Central memory CD4-positive, alpha-beta T cell (primary cell): ENCODE measurements at regions not wholly inside any gene's neighbourhood (a gene's known extent, or its start where the extent isn't known, plus 50 kb on each side); places are given as distances from the start of the nearest gene placed in this dataset.

Experiments
- DNase-seq: peaks from one replicate; pipeline ENCODE4 v3.0.0; 2022

- no peak for DNase-seq
Observed at GRCh38 chr20:12596863-12597262, 411.9 kb upstream of the SPTLC3 start.

DNA sequence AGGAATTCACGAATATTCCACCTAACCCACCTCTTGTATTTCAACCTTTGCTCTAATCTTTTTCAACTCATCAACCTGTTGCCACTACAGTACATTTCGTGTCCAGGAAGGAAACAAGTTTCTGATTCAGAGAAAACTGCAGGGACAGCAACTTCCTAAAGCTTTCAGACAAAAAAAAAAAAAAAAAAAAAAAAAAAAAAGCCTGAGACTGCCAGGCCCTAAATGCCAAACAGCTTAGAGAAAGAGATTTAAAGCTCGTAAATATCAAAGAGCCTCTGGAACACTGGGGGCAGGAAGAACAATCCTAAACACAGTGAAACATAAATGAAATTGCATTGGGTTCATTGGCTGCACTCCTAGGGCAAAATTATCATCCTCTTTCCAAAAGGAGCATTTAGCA, 411.2 kb upstream of the SPTLC3 start:
- DNase-seq: no peak

DNA sequence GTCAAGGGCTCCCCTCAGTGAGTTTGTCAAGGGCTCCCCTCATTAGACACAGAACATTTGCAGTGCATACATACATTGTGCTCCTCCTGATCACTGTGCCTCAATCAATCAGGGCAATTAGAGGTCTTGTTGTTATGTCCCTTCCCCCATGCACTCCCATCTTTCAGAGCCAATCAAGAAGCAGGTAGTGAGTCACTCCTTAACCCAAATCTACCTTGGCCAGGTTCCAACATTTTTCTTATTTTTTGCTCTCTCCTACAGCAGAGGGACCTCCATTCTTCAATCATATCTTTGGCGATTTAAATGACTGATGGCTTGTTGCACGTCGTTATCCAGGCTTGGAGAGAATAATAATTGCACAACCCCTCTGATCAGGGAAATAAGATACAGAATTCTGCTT, 409.9 kb upstream of the SPTLC3 start:
- no peak for DNase-seq

DNA sequence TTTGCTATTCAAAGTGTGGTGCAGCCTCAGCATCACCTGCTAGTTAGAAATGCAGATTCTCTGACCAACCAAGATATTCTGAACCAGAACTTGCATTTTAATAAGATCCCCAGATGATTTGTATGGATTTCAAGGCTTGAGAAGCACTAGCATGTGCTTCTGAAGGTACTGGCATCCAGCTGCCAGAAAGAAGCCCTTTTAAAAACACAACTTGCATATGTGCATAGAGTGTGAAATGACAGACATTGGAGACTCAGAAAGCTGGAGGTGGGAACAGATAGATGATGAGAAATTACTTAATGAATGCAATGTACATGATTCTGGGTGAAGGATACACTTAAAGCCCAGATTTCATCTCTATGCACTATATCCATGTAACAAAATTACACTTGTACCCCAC, 409.3 kb upstream of the SPTLC3 start:
- no peak for DNase-seq

DNA sequence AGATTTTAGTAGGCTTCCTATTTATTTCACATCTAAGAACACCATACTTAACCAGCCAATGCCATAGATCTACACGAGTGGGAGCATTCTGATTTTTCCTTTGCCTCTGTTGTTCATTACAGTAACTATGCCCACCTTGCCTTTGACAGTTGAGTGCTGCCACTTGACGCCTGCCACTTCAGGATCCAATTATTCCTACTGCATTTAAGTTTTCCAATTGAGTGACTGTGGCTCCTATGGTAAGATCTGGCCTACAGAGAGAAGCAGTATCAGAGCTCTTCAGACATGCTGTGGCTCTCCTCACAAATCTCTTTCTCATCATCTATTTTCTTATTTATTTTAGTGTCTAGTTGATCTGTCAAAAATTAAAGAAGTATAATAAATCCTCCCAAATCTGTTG, 403.0 kb upstream of the SPTLC3 start:
- DNase-seq: no peak

- DNase-seq: no peak
Observed at GRCh38 chr20:12610871-12611270, 397.9 kb upstream of the SPTLC3 start.

- DNase-seq: no peak
Observed at GRCh38 chr20:12614764-12615163, 394.0 kb upstream of the SPTLC3 start.

DNA sequence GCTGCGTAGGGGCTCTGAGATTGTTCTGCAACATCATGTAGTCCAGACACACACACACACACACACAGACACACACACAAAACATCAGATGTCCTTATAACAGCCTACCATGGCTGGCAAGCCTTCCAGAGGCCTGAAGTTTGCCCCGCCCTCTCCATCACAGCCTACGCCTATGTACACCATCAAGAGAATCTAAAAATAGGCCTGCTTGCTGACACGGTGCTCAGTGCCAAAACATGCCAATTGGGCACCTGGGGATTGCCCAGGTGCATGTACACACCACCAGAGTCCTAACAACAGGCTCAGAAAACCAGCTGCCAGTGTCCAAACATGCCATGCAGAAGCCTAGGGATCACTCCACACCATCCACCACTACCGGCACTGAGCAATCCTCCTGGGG, 391.7 kb upstream of the SPTLC3 start:
- no peak for DNase-seq

- DNase-seq: no peak
Observed at GRCh38 chr20:12623870-12624269, 384.9 kb upstream of the SPTLC3 start.

GRCh38 chr20:12627485-12627884, 381.3 kb upstream of the SPTLC3 start:
- DNase-seq: no peak

- DNase-seq: no peak
Observed at GRCh38 chr20:12638633-12639312, 370.0 kb upstream of the SPTLC3 start.

- DNase-seq: no peak
Observed at GRCh38 chr20:12640251-12640650, 368.5 kb upstream of the SPTLC3 start.

DNA sequence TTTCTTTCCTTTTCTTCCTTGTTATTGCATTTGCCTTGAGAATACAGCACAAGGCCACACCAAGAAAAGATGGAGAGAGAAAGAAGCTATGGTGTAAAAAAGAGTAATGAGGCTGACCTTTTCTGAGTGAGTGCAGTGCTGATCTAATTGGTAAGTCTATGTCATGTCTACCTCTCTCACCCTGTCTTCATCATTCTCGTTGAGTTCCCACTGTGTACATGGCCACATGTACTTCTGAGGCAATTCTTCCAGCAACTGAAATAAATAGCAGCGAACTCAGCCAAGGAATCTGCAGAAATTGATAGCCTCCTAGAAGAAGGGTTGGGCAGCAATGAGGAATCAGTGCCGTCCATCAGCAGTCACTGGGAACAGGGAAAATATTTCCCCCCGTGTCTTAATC, 367.2 kb upstream of the SPTLC3 start:
- no peak for DNase-seq

DNA sequence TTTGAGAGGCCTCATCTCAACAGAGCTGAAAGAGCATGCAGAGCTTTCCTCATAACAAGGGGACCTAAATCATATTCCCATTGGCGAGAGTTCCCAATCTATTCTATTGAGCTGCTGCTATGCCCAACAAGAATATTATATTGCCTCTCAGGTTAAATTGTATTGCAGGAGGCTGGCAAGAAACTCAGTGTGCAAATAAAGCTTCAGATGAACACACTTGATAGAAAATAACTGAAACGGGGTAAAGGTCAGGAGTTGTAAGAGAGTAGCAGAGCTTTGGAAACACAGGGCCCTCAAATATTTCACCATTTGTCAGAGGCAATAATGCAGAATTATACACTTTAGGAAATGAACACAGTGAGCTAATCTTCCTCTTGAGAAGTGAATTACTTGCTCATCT, 364.3 kb upstream of the SPTLC3 start:
- DNase-seq: no peak

- DNase-seq: no peak
Observed at GRCh38 chr20:12649234-12649633, 359.5 kb upstream of the SPTLC3 start.

DNA sequence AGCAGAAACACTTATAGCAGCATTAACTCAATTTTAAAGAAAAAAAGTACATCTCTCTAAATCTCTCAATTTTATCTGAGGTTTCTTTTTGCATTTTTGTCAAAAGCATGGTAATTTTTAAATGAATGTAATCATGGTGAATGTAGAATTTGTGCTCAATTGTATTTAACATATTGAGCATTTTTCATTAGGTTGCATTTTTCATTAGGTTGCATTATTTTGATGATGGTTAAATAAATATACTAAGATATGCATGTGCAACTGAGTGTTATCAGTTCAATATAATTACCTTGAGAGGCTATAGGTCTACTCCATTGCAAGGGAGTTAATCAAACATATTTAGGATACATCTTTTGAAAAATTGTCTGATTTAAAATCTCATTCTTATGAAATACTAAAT, 355.1 kb upstream of the SPTLC3 start:
- no peak for DNase-seq

GRCh38 chr20:12659942-12660341, 348.8 kb upstream of the SPTLC3 start:
- DNase-seq: no peak

GRCh38 chr20:12660918-12661317, 347.9 kb upstream of the SPTLC3 start:
- no peak for DNase-seq

DNA sequence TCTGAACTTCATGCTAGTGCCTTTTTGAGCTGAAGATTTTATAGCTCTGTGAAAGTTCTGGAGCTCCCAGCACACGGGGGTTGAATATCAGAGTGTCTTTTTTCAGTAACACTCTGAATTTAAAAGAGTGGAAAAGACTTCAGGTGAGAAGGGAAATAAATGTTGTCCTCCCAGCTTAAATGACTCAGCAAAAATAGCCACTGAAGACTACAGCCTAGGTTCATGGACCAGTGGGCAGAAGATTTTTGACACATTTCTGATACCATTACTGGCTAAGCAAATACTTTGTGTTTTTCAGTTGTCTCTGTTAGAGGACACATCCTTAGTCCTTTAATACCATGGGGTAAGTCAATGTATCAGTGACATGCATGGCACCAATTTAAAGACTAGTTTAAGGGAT, 338.5 kb upstream of the SPTLC3 start:
- no peak for DNase-seq

DNA sequence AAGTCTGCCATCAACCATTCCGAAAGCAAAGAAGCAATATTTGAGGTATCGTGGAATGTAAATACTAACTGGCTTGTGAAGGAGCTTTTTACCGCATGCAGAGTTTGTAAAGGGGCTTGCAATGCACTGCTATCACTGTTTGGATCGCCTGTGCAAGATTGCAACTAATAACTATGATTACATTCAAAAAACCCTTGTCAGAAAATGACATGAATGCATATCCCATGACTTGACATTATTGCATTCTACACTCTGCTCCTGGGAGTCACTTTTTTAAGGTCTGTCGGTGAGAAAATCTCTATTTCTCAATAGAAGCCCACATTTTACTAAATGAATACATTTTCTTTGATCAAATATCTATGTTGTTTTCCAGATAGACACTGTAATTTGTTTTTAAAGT, 335.4 kb upstream of the SPTLC3 start:
- no peak for DNase-seq

- no peak for DNase-seq
Observed at GRCh38 chr20:12677925-12678324, 330.8 kb upstream of the SPTLC3 start.

DNA sequence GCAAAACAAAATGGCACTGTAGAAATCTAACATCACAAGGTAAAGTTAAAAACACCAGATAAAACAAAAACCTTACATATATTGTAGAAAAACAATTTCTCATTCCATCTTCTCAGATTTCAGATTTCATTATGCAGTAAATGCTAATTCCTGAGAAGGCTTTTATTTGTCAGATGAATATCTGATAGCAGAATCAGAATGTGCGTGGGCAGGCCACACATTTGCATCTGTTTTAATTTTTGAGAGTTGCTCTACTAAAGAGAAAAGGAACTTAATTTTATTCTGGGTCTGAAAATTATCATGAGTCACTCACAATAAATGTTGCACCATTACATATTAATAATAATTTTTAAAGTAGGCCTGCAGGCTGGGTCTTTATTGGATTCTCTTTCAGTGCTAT, 329.3 kb upstream of the SPTLC3 start:
- no peak for DNase-seq

DNA sequence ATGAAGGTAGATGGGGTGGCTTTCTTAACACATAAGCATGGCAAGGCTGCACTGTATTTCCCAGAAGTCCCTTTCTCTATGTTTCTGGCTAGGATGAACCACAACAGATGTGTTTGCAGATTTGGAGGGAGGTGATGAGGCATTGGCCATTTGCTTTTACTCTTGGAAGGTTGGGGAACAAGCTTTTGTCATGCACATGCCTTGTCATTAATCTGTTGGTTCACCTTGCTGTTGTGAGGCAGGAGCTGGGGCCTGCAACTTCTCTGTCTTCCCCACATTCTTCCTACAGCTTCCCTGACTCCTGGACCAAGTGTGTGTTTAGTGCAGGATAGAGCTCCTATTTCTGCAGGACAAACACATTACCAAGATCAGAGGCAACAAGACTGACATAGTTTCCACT, 326.2 kb upstream of the SPTLC3 start:
- DNase-seq: no peak

- DNase-seq: no peak
Observed at GRCh38 chr20:12687476-12687875, 321.3 kb upstream of the SPTLC3 start.

DNA sequence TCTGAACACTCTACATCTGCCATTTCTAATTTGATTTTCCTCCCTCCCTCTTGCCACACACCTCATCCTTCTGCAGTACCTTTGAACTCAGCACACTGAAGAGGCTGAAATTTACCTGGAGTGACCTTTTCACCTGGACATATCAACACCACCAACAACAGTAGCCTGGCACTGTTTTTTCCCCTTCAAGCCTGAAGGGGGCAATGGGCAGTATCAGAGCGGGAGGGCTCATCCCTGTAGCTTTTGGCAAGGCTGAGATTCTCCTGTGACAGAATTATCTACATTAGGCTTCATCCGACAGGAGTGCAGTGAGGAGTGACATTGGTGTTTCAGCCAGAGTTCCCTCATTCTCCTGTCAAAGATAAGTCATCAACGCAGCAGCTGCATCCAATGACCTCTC, 312.8 kb upstream of the SPTLC3 start:
- DNase-seq: no peak

DNA sequence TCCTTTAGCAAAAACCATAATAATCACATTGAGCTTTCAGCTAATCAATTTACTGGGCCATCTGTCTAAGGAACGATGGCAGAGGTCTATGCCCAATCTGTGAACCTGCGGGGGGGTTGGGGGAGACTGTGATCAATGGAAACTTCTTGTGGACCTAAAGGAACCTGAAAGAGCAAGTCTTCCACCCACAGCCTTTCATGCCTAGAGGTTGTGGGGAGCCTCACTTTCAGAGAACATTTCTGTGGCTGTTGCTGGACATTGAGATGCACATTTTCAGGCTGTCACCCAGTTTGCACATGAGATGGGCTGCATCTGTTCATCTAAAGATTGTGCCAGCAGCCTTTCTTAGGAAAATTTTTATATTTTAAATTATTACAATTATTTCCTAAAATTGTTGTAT, 310.0 kb upstream of the SPTLC3 start:
- no peak for DNase-seq
